ENCODE measurements at regions not wholly inside any gene's neighbourhood (a gene's known extent, or its start where the extent isn't known, plus 50 kb on each side); places are given as distances from the start of the nearest gene placed in this dataset.

DNA sequence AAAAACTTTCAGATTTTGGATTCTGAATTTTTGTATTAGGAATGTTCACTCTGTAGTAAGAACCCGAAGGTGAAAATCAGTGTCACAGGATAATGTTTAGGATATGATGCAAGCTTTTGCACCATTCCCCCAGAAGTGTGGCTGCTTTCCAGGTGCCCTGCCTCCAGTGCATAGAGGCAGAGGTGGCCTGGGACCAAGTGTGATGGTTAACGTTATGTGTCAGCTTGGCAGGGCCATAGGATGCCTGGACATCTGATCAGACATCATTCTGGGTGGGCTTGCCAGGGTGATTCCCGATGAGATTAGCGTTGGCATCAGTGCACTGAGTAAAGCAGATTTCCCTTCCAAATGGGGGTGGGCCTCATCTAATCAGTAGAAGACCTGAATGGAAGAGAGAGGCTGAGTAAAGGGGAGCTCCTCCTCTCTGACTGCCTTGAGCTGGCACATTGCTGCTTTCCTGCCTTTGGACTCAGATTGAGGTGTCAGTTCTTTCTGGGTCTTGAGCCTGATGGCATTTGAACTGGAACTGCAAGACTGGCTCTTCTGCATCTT is 177.4 kb upstream of the HS6ST1 start:
- TF ChIP-seq, protein P1, sequence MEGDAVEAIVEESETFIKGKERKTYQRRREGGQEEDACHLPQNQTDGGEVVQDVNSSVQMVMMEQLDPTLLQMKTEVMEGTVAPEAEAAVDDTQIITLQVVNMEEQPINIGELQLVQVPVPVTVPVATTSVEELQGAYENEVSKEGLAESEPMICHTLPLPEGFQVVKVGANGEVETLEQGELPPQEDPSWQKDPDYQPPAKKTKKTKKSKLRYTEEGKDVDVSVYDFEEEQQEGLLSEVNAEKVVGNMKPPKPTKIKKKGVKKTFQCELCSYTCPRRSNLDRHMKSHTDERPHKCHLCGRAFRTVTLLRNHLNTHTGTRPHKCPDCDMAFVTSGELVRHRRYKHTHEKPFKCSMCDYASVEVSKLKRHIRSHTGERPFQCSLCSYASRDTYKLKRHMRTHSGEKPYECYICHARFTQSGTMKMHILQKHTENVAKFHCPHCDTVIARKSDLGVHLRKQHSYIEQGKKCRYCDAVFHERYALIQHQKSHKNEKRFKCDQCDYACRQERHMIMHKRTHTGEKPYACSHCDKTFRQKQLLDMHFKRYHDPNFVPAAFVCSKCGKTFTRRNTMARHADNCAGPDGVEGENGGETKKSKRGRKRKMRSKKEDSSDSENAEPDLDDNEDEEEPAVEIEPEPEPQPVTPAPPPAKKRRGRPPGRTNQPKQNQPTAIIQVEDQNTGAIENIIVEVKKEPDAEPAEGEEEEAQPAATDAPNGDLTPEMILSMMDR (optimal IDR thresholded peaks at IDR 0.05 in 1 of 3, IDR thresholded peaks at IDR 0.05 in 1 of 3, conservative IDR thresholded peaks at IDR 0.05 in 1 of 3; ENCODE audit: extremely low read depth in 1 of 3, insufficient read depth in 2 of 3, low read length in 3 of 3), result no peak
- TF ChIP-seq EZH2 (IDR thresholded peaks at IDR 0.05; ENCODE audit: low read length), result no peak
